ENCODE measurements at regions not wholly inside any gene's neighbourhood (a gene's known extent, or its start where the extent isn't known, plus 50 kb on each side); places are given as distances from the start of the nearest gene placed in this dataset.

- Histone ChIP-seq H3K79me2 (ENCODE audit: insufficient read depth, low read length) (no peaks in the 10 kb centered on the region), H3K4me2 (ENCODE audit: insufficient read depth, insufficient read length, low read length) (no peak overlapping the region), H3K56ac (ENCODE audit: insufficient read length, low read depth, low read length) (no peak overlapping the region), H3K27me3 (ENCODE audit: insufficient read depth, low read length) (no peaks in the 10 kb centered on the region), H2AK5ac (ENCODE audit: insufficient read length, low read length) (no peak overlapping the region), H3K9me3 (ENCODE audit: control insufficient read depth, low read depth, low read length) (no peaks in the 10 kb centered on the region), H3K14ac (ENCODE audit: insufficient read depth, low read length) (no peak overlapping the region), H2BK20ac (ENCODE audit: low read depth, low read length, poor library complexity, severe bottlenecking) (no peak overlapping the region), H2BK12ac (ENCODE audit: insufficient read length, low read depth, low read length) (no peak overlapping the region), H4K8ac (replicated peaks; ENCODE audit: insufficient read length, low read depth, low read length) (no peak overlapping the region), H3K27ac (ENCODE audit: insufficient read length, low read depth, low read length) (no peak overlapping the region), H2BK15ac (ENCODE audit: low read depth, low read length) (no peak overlapping the region), H3K9ac (ENCODE audit: extremely low read depth, insufficient read length, low read length) (no peak overlapping the region), H4K91ac (ENCODE audit: insufficient read length, low read depth, low read length) (no peak overlapping the region), H2AFZ (ENCODE audit: low read length) (no peak overlapping the region), H3T11ph (ENCODE audit: low read length) (no peak overlapping the region), H2BK120ac (ENCODE audit: low read depth, low read length, poor library complexity, severe bottlenecking) (no peak overlapping the region), H4K5ac (ENCODE audit: insufficient read length, low read depth, low read length) (no peak overlapping the region), H2BK5ac (ENCODE audit: insufficient read length, low read length) (no peak overlapping the region), H3K4ac (ENCODE audit: low read depth, low read length) (no peak overlapping the region), H3K79me1 (ENCODE audit: insufficient read depth, low read depth, low read length, poor library complexity, severe bottlenecking) (no peaks in the 10 kb centered on the region), H4K20me1 (ENCODE audit: control insufficient read depth, insufficient read depth, insufficient read length) (no peaks in the 10 kb centered on the region), H3K18ac (ENCODE audit: insufficient read length, low read depth, low read length) (no peak overlapping the region), H3K23ac (ENCODE audit: insufficient read length, low read depth, low read length) (no peak overlapping the region), H3K4me1 (ENCODE audit: insufficient read depth, low read length) (no peaks in the 10 kb centered on the region), H3K23me2 (ENCODE audit: insufficient read length, low read depth, low read length, poor library complexity, severe bottlenecking) (no peaks in the 10 kb centered on the region)
- no peaks in the 10 kb centered on the region for H3K27me3 Mint-ChIP-seq (ENCODE audit: low read depth)
- H3K4me3 Mint-ChIP-seq = no peak overlapping the region
- no peaks in the 10 kb centered on the region for H3K9me3 Mint-ChIP-seq
- H3K4me1 Mint-ChIP-seq = peaks cover 0 to 3% of the 10 kb centered on the region in 2 experiments; a peak in 1 of 4 replicates
- WGBS (ENCODE audit: extremely low coverage, insufficient read length, low lambda C conversion rate) = no CpG with 5 or more reads among the region's 3 CpGs
- TF ChIP-seq, protein P1, sequence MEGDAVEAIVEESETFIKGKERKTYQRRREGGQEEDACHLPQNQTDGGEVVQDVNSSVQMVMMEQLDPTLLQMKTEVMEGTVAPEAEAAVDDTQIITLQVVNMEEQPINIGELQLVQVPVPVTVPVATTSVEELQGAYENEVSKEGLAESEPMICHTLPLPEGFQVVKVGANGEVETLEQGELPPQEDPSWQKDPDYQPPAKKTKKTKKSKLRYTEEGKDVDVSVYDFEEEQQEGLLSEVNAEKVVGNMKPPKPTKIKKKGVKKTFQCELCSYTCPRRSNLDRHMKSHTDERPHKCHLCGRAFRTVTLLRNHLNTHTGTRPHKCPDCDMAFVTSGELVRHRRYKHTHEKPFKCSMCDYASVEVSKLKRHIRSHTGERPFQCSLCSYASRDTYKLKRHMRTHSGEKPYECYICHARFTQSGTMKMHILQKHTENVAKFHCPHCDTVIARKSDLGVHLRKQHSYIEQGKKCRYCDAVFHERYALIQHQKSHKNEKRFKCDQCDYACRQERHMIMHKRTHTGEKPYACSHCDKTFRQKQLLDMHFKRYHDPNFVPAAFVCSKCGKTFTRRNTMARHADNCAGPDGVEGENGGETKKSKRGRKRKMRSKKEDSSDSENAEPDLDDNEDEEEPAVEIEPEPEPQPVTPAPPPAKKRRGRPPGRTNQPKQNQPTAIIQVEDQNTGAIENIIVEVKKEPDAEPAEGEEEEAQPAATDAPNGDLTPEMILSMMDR (conservative IDR thresholded peaks at IDR 0.05) = no peak
- no peaks in the 10 kb centered on the region for H3K36me3 Mint-ChIP-seq (ENCODE audit: insufficient read depth in 1 of 3, low read depth in 3 of 3)
- no peak overlapping the region for H3K27ac Mint-ChIP-seq
- no peak for DNase-seq
These were observed 326.8 kb upstream of the CPEB2 start for GRCh38 chr4:14675279-14675985.

All from H9 (cell line).